BE2C (cell line): ENCODE measurements at regions not wholly inside any gene's neighbourhood (a gene's known extent, or its start where the extent isn't known, plus 50 kb on each side); places are given as distances from the start of the nearest gene placed in this dataset.

ENCODE experiments used
- DNase-seq: peaks from one replicate; pipeline ENCODE4 v3.0.0-alpha.2; 2020
- H3K27me3 ChIP-seq: fragments of 250-450 bp; sonication (Bioruptor Pico); 2 replicates; pipeline ENCODE4 v1.5.1; 2020; ENCODE audit warnings: mild to moderate bottlenecking
- H3K36me3 ChIP-seq: fragments of 250-450 bp; sonication (Bioruptor Pico); 2 replicates; pipeline ENCODE4 v1.5.1; 2020; ENCODE audit warnings: mild to moderate bottlenecking
- H3K4me1 ChIP-seq: fragments of 250-450 bp; sonication (Bioruptor Pico); 2 replicates; pipeline ENCODE4 v1.5.1; 2020
- H3K4me3 ChIP-seq: 2 replicates; pipeline ENCODE4 v1.5.1; 2011; ENCODE audit warnings: low read depth, low read length
- H3K9me3 ChIP-seq: fragments of 250-450 bp; sonication (Bioruptor Pico); 2 replicates; pipeline ENCODE4 v1.5.1; 2020
- TF ChIP-seq, protein P1 (sequence below): IDR thresholded peaks from 2 replicates; pipeline ENCODE4 v1.5.1; 2012; ENCODE audit warnings: mild to moderate bottlenecking, low read depth, low read length

DNA sequence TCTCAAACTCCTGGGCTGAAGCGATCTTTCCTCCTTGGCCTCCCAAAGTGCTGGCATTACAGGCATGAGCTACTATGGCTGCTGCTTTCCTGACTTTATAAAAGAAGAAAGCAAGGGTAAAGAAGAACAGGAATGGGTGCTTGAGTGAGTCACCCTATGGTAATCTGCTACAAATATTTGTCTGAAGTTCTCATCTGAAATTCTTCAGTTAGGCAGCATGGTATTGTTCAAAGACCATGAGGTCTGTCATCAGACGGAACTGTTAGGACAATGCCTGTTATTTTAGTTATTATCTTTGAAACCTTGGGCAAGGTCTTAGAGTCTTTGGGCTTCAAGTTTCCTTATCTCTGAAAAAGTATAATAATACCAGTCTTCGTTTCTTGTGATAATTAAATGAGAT, 695.8 kb downstream of the RNF144A start:
- no peak overlapping the region for H3K4me3 ChIP-seq
- no peak for DNase-seq
- peaks cover 2% of the 10 kb centered on the region for H3K4me1 ChIP-seq
- H3K27me3 ChIP-seq = no peaks in the 10 kb centered on the region
- TF ChIP-seq, protein P1, sequence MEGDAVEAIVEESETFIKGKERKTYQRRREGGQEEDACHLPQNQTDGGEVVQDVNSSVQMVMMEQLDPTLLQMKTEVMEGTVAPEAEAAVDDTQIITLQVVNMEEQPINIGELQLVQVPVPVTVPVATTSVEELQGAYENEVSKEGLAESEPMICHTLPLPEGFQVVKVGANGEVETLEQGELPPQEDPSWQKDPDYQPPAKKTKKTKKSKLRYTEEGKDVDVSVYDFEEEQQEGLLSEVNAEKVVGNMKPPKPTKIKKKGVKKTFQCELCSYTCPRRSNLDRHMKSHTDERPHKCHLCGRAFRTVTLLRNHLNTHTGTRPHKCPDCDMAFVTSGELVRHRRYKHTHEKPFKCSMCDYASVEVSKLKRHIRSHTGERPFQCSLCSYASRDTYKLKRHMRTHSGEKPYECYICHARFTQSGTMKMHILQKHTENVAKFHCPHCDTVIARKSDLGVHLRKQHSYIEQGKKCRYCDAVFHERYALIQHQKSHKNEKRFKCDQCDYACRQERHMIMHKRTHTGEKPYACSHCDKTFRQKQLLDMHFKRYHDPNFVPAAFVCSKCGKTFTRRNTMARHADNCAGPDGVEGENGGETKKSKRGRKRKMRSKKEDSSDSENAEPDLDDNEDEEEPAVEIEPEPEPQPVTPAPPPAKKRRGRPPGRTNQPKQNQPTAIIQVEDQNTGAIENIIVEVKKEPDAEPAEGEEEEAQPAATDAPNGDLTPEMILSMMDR = no peak
- no peaks in the 10 kb centered on the region for H3K9me3 ChIP-seq
- no peaks in the 10 kb centered on the region for H3K36me3 ChIP-seq

DNA sequence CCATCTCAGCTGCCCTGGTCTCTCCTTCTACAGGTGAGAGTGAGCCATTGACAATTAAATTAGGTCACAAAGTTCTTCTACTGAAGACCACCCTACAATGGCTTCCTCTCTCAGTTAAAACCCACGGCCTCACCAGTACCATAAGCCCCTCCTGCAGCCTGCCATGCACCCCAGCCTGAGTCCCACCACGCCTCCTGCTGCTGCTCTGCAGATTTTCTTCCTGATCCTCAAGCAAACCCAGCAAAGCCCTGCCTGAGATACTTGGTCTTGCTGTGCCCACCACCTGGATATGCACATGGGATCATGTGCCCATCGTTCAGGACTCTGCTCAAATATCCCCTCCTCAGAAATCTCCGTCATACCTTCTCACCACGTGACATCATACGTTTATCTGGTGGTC, 696.6 kb downstream of the RNF144A start:
- Histone ChIP-seq H3K4me1 (peaks cover 8% of the 10 kb centered on the region), H3K4me3 (no peak overlapping the region), H3K9me3 (no peaks in the 10 kb centered on the region; the same call in 1 of the 2 replicates), H3K36me3 (no peaks in the 10 kb centered on the region), H3K27me3 (no peaks in the 10 kb centered on the region)
- DNase-seq = no peak
- TF ChIP-seq, protein P1 = no peak

DNA sequence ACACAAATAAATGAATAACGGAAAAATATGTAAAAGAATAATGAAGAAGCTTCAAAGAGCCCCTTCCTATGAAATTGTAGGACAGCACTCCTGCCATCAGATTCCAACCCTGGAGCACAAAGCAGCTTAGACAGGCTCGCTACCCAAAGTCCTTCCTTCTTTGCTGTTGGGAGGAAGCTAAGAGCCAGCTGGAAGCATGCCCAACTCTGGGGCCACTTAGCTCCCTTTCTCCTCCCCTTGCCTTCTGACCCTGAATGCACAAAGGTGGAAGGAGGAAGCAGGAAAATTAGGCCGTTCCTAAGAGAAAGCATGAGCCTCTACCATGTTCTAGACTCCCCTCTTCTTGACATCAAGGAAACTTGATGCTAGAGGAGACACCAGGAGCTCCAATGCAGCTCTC, 700.8 kb downstream of the RNF144A start:
- Histone ChIP-seq H3K4me1 (peaks cover 14% of the 10 kb centered on the region), H3K27me3 (no peaks in the 10 kb centered on the region), H3K36me3 (no peaks in the 10 kb centered on the region), H3K9me3 (no peaks in the 10 kb centered on the region; the same call in 1 of the 2 replicates), H3K4me3 (no peak overlapping the region)
- TF ChIP-seq, protein P1 = no peak
- no peak for DNase-seq

DNA sequence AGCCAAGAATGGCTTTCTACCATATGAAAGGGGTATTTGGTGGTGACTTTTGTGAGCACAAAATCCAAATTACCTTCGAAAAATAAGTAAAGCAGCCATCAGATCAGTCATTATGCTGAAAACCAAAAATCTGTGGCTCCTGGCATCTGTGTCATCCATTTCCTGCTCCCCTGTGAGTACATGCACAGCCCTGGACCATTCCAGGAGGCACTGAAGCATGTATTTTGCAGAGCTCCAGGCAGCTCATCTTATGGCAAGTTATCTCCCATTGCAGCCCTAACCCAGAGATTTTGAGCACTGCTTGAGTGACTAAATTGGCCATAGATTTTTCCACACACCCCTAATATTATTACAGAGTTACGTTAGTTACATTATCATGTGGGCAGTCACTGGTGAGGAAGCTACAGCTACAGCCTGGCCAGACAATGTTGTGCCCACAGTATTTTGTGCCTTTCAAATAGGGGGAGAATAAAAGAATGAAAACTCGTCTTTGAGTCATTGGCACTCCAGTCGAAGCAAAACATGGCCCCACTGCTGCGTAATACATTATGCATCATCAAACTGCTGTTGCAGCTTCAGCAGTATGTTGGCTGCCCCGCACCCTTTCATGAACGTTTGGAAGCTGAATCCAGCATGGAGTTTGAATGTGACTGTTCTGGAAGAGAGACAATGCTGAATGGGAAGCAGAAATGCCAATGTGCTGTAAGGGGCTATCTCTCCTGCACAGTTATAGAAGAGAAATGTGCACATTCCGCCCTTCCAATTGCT, 702.2 kb downstream of the RNF144A start:
- Histone ChIP-seq H3K36me3 (no peaks in the 10 kb centered on the region), H3K9me3 (no peaks in the 10 kb centered on the region; the same call in 1 of the 2 replicates), H3K4me3 (no peak overlapping the region), H3K4me1 (peaks cover 14% of the 10 kb centered on the region), H3K27me3 (no peaks in the 10 kb centered on the region)
- TF ChIP-seq, protein P1 = no peak
- DNase-seq = peak; percentile 70

DNA sequence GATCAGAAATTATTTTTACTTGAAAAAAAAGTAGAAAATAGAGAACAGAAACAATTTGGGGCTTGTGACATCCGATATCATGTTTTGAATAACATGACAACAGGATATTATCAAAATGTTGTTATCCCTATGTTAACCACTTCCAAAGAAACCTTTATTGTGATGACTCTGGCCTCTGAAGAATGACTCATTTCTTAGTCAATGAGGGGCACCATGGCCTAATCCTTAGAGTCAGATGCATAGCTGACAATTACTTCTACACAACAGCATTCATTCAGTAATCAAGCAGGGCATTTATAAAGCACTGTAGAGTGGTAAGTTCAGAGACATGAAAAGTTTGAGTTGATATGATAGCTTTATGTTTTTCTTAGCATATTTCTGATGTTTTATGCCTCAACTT, 703.0 kb downstream of the RNF144A start:
- H3K4me1 ChIP-seq = peaks cover 14% of the 10 kb centered on the region
- no peaks in the 10 kb centered on the region for H3K36me3 ChIP-seq
- H3K4me3 ChIP-seq = no peak overlapping the region
- no peak for DNase-seq
- H3K9me3 ChIP-seq = no peaks in the 10 kb centered on the region; the same call in 1 of the 2 replicates
- no peaks in the 10 kb centered on the region for H3K27me3 ChIP-seq
- TF ChIP-seq, protein P1 = no peak
